ENCODE measurements at regions not wholly inside any gene's neighbourhood (a gene's known extent, or its start where the extent isn't known, plus 50 kb on each side); places are given as distances from the start of the nearest gene placed in this dataset.

DNA sequence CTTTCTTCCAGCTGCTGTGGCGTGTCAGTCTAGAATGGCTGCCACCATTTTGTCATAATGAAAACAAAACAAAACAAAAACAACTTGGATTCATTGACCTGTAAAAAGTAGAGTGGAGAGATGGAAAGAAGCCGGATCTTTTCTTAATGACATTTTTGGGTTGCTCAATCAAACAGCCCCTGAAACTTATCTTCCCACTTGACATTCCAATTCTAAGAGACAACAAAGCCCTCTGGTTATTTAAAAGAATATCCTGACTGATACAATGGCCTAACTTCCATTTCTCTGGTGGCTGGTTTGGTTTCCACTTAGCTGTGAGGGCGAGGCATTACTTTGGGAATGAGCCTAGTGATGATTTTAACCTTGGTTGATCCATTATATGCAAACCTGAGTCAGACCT lies 123.7 kb downstream of the AQP4 start:
- no peak for DNase-seq (ENCODE audit: low read depth in 3 of 3)

DNA sequence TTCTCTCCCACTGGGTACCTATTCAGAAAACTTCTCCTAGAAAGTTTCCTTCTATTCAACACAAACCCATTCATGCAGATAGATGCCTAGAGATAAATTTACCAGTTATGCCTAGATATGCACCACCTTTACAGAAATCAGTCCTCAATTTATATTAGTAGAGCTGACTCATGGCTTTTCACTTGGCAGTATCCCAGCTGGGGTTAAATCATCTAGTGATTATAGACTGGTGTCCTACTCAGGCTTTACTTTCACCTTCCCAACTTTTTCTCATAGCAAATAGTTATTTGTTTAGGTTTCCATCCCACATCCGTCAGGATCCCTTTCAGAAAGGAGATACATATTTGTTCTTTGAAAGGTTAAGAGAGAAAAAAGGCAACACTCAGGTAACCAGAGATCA lies 124.5 kb downstream of the AQP4 start:
- DNase-seq (ENCODE audit: low read depth in 3 of 3), result no peak

DNA sequence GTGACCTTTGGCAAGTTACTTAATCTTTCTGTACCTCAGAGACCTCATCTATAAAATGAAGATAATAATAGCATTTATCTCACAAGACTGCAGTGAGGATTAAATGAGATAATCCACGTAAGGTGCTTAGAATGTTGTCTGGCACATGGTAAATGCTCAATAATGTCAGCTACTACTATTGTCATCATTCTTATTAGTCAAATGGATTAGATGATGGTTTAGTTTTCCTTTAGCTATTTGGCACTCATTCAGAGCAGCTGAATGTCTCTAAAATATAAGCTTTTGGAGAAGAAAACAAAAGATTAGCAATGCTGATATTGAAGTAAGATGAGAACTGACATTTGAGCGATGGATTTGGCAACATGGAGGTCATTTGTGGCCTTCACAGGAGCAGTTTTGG lies 125.1 kb downstream of the AQP4 start:
- no peak for DNase-seq (ENCODE audit: low read depth in 3 of 3)

DNA sequence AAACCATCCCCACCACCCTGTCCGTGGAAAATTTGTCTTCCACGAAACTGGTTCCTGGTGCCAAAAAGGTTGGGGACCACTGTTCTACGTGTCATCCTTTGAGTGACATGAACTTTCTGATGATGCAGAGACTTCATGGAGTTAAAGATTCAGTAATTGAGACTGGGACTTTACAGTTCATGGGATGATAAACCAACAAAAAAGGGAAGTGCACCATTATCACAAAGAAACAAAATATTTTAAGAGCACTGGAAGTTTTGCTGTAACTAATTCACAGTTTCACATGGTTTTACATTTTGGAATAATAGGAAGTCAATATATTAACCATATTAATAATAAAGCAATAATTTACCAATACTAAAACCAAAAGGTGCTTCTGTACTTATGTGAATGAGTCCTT lies 126.8 kb downstream of the AQP4 start:
- no peak for DNase-seq (ENCODE audit: low read depth in 3 of 3)

DNA sequence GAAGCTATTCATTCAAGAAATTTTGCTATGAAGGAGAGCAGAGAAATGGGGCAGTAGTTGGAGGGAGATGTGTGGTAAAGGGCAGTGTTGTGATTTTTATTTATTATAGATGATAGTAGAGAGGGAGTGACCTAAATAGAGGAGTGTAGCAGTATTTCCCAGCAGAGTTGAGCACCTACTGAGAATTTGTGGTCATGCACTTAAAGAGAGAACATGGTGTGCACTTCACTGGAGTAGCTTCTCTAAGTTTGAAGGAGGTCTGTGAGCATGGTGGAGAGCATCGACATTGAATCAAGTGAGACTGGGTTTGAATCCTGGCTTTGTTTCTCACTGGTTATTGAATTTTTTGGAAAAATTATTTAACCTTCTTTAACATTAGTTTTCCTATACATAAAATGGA lies 129.2 kb downstream of the AQP4 start:
- no peak for DNase-seq (ENCODE audit: low read depth in 3 of 3)

DNA sequence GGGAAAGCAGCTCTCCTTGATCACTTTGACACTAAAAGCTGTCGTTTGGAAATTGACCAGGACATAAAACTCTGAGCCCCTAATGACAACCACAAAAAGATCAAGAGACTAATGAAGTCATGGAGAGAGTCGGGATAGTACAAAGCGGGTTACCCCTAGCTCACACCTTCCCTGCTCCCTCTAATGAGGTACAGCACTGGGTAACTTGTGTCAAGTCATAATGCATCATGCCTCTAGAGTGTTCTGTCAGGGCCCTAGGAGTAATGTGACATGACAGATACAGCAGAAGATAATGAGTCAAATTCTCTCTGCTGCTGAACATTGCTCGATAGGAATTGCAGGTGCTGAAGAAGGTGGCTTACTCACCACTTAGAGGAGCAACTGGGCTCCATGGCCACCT lies 130.7 kb downstream of the AQP4 start:
- no peak for DNase-seq (ENCODE audit: low read depth in 3 of 3)

DNA sequence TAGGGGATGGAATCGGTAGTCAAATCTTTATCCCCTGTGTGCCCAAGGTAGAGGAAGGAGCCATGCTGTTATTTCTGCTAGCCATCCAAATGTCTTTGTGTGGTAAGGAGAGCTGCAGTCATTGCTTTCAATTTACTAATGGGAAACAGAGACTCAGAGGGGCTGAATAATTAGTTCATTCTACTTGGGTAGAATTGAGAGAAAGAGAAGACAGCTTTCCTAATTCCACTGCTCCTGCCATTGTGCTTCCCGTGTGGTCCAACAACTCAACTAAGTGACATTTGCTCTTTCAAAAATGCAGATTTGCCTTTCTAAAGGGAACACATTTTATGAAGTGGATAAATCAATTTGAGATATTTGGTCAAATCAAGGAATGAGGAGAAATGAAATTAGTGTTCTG lies 136.1 kb downstream of the AQP4 start:
- DNase-seq (ENCODE audit: low read depth in 3 of 3), result no peak

DNA sequence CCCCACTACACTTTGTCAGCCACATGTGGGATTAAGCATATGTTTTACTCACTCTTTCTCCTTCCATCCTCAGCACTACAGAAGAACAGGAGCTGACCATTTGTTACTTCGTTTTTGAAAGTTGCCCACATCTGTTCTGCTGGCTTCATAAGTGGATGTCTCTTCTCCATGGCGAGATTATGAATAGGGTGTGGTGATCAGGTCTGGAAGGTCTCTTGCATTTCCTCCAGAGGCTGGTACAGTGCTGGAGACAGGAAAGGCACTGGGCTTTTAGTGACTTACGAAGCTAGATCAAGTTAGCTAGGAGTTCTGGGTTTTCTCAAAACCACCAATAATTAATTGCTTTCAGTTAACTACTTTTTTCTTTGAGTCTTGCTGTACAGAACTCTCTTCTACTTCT lies 136.5 kb downstream of the AQP4 start:
- no peak for DNase-seq (ENCODE audit: low read depth in 3 of 3)

DNA sequence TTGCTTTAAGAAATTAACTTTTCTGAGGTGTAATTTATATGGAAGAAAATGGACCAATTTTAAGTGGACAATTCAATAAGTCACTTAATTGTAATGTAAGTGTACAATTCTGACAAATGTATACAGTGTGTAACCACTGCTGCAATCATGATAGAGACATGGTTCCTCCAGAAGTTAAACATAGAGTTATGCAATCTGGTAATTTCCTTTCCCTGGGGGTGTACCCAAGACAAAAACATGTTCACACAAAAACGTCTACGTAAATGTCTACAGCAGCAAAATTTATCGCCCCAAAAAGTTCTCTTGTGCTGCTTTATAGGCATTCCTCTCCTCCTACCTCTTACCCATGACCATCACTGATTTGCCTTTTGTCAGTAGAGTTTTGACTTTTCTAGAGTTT lies 141.5 kb downstream of the AQP4 start:
- DNase-seq (ENCODE audit: low read depth in 3 of 3), result no peak

DNA sequence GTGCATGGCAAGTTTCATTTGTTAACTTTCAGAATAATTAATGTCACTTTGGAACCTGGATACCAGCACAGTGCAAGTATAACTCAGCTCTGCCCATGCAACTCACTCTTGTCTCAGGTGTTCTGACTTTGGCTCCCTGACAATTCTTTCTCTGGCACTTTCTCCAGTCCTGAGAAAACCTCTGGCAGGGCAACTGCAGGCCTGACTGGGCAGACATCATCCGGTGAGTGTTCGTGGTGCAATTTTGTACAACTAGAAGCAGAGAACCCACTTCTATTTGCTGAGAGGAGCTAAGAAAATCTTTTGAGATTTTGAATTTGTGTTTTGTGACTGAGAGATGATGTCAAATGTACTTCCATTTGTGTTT lies 143.0 kb downstream of the AQP4 start:
- DNase-seq (ENCODE audit: low read depth in 3 of 3), result no peak

DNA sequence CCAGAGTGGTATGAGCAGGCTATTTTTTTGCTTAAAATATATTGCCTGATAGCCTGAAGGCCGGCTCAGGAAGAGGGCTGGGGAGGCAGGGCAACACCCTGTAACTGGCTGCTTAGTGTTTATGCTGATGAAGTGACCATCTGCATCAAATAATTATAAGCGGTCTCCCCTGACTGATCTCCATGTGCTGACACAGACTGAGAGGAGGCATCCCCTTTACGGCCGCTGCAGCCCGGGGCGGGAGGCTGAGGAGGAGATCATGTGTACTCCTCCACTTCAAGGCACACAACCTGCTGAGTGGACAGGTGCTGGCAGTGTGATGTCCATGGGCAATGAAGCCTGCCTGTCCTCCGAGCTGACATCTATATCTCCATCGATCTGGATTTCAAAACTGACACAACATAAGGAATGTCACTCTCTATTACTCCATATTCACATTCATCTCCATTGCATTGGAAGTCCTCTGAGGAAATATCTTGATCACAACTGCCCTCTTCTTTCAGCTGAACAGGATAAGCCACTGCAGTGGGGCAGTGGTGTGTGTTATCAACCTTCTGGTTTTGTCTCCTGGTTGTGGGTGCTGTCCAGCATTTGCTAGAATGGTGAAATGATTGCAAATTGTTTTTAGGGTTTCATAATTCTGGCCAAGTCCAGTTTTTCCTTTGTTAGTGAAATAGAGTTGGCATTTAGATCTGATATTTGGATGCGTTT lies 143.5 kb downstream of the AQP4 start:
- DNase-seq (ENCODE audit: low read depth in 3 of 3), result no peak

DNA sequence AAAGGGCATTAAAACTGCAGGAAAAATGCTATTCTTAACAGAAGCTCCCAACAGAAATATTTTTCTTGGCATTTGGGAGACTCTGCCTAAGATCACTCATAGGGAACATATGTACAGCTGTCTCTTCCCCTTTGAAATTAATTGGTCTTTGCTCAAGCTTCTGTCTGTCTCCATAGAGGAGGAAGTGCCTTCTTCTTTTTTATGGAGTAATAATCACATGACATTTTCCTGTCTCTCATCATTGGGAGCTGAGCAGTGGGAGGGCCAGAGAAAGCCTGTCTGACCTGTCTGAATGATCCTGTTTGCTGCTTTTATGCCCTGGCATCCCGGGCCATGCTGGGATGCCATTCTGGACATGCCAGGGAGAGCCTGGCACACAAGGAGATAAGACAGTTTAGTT lies 145.6 kb downstream of the AQP4 start:
- DNase-seq (ENCODE audit: low read depth in 3 of 3), result no peak

DNA sequence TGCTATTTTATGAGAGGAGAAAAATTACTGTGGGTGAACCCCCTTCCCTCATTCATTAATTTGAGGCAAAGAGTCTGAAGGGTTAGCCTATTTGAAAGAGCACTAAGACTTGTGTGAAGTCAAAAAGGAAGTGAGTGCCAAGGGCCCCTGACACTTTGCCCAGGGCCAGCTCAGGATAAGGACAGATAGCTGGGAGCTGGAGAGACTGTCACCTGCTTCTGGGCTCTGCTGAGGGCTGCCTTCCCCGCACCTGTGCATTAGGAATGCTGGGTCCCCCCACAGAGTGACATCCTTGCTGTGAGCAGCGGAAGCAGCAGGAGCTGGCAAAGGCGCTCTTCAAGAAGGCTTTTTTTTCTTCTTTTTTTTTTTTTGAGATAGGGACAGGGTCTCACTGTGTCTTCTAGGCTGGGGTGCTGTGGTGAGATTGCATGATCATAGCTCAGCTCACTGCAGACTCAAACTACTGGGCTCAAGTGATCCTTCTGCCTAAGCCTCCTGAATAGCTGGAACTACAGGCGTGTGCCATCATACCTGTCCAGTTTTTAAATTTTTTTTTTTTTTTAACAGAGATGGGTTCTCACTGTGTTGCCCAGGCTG lies 148.3 kb downstream of the AQP4 start:
- no peak for DNase-seq (ENCODE audit: low read depth in 3 of 3)

DNA sequence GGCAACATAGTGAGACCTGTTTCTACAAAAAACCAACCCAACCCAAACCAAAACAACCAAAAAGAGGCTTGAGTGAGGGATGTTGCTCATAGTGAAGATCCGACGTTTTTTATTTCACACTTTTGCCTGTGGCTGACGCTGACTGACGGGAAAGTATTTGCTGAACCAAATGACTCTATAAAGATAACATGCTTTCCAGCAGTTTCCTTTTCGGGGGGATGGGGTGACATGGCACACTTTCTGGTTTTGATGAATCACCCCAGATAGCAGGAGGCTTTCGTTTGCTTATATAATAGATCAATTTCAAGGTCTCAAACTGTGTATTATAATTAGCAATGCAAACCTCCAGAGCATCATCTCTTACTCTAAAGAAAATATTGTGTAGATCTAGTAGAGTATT lies 150.8 kb downstream of the AQP4 start:
- DNase-seq (ENCODE audit: low read depth in 3 of 3), result no peak

DNA sequence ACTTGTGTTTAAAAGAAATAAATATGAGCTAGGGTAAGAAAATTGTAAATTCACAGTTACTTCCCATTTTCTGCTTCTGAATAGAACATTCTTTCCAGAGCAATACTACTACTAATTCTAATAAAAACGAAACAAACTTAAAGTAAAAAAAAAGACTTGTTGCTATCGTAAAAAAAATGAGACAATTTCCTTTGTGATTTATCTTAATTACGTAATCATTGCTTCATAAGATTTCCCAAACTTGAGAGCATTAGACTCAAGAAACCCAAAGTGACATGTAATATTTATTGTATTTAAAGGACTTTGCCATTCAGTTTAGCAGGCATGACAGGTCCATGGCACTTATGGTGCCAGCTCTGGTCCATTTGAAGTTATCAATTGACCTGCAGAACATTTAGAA lies 153.8 kb downstream of the AQP4 start:
- no peak for DNase-seq (ENCODE audit: low read depth in 3 of 3)

DNA sequence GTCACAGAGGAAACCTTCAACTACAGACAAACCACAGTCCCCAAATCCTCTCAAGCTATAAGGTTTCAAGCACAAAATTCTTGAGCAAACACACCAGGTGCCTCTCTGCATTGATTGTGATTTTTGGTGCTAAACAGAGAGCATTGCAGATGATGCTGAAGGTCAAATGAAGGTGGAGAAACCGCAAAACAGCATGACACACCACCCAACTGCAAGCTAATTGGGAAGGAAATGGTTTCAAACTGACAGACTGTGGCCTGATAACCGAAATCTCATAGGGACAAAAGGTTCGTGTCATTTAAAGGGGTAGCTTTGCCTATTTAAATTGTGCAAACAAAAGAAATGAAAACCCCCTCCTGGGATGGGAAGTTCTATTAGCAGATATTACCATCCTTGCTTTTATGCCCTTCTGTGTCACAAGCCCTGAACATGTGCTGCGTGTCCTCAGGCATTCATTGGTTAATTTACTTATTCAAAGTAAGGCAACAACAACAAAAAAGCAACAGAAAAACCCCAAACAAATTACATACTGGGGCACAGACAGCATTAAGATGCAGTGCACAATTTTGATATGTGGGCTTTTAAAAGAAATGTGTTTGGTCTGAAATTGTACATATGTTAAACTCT lies 154.9 kb downstream of the AQP4 start:
- DNase-seq (ENCODE audit: low read depth in 3 of 3), result no peak

DNA sequence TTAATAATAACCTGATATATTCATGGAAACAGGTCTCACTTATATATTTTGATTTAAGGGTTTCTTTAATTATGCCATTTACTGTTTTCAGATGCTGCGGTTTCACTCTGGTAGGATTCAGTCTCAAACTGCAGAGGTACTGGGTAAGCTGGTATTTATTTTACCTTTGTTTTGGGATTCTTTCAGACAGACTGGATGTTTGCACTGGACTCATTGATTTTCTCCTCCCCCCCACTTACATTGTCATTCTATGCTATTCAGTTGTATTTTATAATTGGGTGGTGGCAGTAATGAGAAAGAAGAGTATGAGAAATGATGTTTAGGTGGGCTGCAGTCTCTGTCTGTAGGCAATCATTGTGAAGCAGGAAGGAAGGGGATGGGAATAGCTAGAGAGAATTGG lies 155.6 kb downstream of the AQP4 start:
- no peak for DNase-seq (ENCODE audit: low read depth in 3 of 3)

DNA sequence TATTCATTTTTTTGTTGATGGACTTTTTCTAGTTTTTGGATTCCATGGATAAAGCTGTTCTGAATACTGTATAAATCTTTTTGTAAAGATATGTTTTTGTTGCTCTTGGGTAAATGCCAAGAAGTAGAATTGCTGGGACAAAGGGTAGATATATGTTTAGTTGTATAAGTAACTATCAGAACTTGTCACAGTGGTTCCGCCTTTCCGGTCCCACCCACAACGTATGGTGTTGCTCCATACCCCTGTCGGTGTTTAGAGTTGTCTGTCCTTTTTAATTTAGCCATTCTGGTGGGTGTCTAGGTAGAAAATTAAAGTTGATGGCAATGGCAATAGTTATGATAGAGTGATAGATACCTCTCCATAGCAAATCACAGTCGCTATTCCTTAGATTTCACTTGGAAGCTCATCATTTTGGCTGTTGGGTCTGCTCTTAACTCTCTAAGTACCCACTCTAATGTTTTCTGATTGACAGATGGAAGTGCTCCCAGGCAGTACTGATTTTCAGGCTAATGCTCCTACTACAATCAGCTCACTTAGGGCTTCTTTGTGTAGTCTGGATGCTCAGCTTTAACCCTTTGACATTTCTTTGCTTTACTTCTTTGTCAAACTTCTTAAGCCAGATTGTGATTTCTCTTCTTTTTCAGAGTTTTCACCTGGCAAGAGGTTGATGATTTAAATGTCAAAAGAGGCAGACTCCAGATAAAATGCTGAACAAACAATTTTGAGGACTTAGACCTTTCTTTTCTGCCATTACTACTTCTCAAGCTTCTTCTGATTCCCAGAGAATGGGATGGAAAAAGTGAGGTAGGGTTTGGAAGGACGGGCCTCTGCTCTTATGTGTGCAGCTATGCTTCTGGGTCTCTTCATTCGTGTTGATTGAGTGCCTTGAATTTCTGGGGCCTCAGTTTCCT lies 156.4 kb downstream of the AQP4 start:
- DNase-seq (ENCODE audit: low read depth in 3 of 3), result no peak

DNA sequence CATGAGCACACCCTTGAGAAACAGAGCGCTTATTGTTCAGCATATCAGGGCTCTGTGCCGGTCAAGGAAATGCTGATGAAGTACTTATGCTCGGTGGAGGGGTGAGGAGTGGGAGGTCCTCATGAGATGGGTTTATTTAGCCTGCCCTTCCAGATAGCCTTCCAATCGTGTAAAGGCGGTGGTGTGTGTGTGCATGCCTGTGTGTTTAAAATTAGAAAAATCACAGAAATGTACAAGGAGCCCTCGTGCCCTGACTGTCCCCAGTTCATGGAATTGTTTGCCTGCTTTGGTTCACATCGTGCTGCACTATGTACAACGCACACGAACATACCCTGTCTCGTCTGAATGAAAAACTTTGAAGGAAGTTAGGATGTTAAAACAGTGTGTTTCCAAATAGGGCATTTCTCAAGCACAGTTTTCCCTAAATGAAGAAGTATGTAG lies 158.6 kb downstream of the AQP4 start:
- no peak for DNase-seq (ENCODE audit: low read depth in 3 of 3)

DNA sequence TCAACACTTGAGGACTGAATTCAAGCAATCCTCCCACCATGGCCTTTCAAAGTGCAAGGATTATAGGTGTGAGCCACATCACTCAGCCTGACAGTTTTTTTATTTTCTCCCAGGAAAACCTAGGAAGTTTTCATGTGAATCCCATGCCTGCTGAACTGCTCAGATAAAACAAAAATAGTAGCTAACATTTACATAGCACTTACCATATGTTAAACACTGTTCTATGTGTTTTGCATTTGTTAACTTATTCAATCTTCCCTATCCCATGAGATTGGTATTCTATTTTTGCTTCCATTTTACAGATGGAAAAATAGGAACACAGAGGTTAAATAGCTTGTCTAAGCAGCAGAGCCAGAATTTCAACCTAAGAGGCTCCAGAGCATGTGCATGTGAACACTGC lies 157.4 kb upstream of the KCTD1 start:
- DNase-seq (ENCODE audit: low read depth in 3 of 3), result no peak

DNA sequence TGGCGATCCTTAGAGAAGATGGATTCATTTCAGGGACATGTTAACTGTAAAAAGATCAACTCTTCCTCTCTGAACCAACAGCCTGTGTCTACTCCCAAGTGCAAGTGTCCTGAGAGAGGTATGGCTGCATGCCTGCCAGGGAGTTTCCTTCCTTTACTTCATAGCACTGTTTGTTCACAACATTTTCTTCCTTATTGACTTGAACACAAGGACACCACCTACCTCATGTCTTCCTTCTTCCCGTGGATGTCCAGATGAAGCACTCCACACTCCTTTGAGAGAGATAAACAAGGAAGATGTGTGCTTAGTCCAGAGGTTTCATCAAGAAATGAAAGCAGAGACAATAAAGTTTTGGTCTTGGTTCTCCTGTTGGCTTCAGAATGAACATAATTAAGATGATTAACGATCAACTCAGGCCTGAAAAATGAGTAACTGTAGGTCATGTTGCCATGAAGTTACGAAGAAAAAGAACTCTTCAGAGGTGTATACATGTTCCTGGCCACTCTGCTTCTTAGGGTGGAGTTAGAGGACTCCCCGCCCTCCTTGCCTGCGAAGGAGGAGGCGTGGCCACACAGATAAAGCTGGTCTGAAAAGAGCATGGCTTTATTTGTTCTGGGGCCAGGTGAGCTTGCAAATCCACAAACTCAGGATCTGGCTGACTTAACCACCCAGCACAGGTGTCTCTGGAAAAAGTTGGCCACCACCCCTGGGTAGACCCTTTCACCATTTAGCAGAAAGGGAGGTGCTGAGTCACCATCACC lies 155.0 kb upstream of the KCTD1 start:
- no peak for DNase-seq (ENCODE audit: low read depth in 3 of 3)

DNA sequence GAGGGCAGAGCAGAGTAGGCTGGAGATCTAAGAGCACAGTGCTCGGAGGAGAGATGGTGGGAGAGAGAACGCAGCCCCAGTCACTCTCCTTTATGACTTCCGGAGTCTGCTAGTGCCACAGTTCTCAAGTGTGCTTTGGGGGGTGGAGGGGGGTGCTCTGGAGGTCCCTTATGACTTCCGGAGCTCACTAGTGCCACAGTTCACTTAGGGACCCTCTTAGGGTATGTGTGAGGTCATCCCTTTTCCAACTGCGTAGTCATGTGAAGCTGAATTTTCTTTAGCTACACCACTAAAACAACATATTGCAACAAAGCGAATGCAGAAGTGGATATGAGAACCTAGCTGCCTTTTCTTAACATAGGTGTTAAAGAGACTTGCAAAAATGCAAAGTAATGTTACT lies 153.7 kb upstream of the KCTD1 start:
- DNase-seq (ENCODE audit: low read depth in 3 of 3), result no peak
